ENCODE measurements at regions not wholly inside any gene's neighbourhood (a gene's known extent, or its start where the extent isn't known, plus 50 kb on each side); places are given as distances from the start of the nearest gene placed in this dataset.

GRCh38 chr5:155626592-155626991, 613.0 kb downstream of the KIF4B start:
- TF ChIP-seq CTCF (IDR thresholded peaks at IDR 0.05) (no peak), POLR2A (IDR thresholded peaks at IDR 0.05) (no peak)
